GM19023 (cell line): ENCODE measurements at regions not wholly inside any gene's neighbourhood (a gene's known extent, or its start where the extent isn't known, plus 50 kb on each side); places are given as distances from the start of the nearest gene placed in this dataset.

Source experiments
- ATAC-seq: cut with Tn5 transposase; IDR thresholded peaks from one replicate; pipeline ENCODE4 v1.9.1; 2021; ENCODE audit warnings: mild to moderate bottlenecking, moderate library complexity; ENCODE audit not compliant: unreplicated experiment

DNA sequence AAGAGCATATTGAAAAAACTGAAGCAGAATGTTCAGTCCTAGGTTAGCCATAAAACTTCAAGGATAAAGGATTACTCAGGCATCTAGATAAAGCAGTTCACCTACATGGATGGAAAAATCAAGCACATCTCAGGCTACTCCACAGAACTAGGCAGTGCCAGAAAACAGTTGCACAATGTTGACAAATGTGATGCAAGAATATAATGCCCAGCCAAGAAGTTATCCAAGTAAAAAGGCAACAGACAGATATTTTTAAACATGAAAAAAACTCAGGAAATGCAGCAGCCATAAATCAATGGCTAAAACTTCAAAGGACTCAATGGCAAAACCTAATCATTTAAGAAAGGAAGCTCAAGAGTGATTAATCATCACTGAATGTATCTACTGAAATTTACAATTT lies 456.0 kb upstream of the FAM241A start:
- ATAC-seq: no peak

DNA sequence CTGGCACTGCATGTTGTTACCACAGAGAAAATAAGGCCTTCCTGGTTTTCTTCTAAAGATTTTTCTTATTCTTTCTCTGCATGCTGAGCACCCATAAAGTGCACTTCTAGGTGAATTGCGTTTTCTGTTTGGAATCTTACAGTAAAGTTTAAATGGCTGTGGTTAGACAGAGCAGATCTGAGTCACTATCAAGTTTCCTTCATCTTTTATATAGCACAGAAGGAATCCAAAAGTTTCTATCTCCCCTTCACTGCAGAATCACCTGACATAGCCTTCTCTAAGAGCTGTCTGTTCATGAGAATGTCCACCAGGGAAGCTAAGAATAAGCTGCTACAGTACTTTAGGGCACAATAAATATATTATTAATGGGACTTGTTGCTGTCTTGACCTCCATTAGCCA lies 455.5 kb upstream of the FAM241A start:
- no peak for ATAC-seq

- no peak for ATAC-seq
These were observed 451.5 kb upstream of the FAM241A start for GRCh38 chr4:111693758-111694157.

DNA sequence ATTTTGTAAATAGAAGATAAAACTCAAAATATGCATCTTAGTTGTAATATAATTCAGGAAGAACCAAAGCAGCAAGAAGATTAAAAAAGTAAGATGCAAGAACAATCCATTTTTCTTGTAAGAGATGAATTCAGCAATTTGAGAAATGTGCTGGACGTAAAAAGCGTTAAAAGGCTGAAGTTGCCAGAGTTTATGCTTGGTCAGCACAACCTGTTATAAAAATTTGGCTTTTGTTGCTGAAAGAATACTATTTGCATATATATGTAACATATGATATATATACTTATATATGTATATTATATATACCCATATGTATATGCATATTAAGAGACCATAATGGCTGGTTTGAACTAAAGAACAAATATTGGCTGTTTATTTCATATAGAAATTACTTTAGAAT lies 449.6 kb upstream of the FAM241A start:
- no peak for ATAC-seq

GRCh38 chr4:111696505-111696904 lies 448.7 kb upstream of the FAM241A start:
- no peak for ATAC-seq

DNA sequence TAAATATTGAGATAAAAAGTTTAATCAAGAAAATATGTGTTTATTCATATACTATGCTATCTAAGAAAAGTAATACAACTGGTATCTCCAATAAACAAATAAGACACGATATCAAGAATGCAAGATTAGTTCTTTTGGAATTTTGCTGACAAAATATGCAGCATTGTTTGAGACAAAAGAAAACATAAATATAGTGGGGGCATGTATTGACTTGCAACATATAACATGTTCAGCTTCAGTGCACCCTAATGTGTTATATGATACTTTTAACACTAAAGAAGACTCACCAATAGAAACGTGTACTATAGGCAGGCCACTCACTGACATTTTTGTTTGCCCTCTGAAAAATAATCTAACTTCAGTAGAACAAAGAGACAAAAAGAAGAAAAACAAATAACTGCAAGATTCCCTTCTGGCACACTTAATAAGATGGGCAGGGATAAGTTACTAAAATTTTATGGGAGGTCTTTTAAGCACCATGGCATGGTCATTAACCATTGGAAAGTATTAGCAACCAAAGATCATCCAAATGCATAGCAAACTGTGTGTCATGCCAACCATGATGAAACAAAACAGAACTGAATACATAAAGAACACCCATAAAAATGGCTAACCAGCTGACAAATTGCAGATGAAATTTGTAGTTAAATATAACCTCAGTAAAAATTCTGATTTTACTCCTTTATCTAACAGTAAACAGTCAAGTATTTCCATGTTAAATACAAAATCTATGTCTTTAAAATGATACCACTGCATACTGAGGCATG lies 447.9 kb upstream of the FAM241A start:
- no peak for ATAC-seq

GRCh38 chr4:111698361-111698760 lies 446.9 kb upstream of the FAM241A start:
- ATAC-seq: no peak

GRCh38 chr4:111699165-111699564 lies 446.1 kb upstream of the FAM241A start:
- ATAC-seq: no peak

- no peak for ATAC-seq
These were observed 444.2 kb upstream of the FAM241A start for GRCh38 chr4:111701102-111701501.

GRCh38 chr4:111707491-111707890 lies 437.8 kb upstream of the FAM241A start:
- ATAC-seq: no peak

GRCh38 chr4:111712093-111712677 lies 433.1 kb upstream of the FAM241A start:
- no peak for ATAC-seq

GRCh38 chr4:111713276-111713675 lies 432.0 kb upstream of the FAM241A start:
- ATAC-seq: no peak

DNA sequence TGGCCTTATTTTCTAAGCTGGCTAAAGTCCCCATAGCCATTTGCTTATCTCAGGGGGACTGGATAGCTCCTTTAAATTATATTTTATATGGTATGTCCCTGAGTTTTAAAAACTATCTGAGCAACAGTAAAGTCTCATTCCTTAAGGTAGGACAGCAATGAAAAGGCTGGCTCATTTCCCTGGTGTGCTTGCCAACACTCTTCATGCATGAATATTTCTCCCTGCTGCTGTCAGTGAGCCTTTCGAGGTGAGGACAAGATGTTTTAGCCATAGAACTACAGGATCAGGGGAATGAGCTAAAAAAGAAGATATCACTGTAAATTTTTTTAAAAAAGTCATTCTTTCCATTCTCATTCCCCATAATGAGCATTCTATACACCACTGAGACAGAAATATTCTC lies 427.3 kb upstream of the FAM241A start:
- no peak for ATAC-seq

- ATAC-seq: no peak
These were observed 426.3 kb upstream of the FAM241A start for GRCh38 chr4:111718763-111719559.

- no peak for ATAC-seq
These were observed 424.4 kb upstream of the FAM241A start for GRCh38 chr4:111720866-111721265.

GRCh38 chr4:111722213-111722720 lies 423.0 kb upstream of the FAM241A start:
- ATAC-seq: no peak

- no peak for ATAC-seq
These were observed 408.7 kb upstream of the FAM241A start for GRCh38 chr4:111736516-111736915.

DNA sequence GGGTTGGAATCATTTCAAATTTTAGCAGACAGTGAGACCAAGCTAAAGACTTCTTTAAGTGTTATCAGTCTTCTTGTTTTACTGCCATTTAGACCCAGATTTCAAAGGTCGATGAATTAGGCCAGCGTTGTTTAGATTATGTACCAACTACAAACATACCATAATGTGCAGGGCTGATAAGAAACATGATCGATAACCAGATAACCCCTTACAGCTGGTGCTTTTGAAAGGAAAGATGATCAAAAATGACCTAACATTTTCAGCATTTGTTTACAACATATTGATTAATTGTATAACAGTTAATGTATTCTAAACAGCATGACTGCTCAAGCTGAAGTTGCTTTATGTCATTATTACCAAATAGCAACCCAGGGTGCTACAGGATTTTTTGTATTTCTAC lies 400.4 kb upstream of the FAM241A start:
- no peak for ATAC-seq

DNA sequence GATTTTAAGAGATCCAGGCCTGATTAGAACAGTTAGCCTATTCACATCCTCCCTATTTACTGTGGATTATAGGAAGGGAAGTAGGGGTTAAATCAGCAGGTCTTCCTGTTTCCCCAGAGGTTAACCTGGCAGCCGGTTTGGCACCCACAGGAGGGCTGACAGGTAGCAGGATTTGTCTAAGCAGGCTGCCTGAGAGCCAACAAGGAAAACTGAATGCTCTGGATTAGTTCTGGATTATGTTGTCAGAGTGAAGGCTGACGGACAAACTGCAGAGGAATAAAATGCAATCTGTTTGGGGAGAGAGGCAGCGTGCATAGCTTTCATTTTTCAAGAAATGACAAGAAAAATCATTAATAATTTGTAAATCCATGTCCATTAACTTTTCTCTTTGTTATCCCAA lies 397.1 kb upstream of the FAM241A start:
- ATAC-seq: no peak

GRCh38 chr4:111754003-111754402 lies 391.3 kb upstream of the FAM241A start:
- ATAC-seq: no peak

GRCh38 chr4:111755571-111755970 lies 389.7 kb upstream of the FAM241A start:
- no peak for ATAC-seq

DNA sequence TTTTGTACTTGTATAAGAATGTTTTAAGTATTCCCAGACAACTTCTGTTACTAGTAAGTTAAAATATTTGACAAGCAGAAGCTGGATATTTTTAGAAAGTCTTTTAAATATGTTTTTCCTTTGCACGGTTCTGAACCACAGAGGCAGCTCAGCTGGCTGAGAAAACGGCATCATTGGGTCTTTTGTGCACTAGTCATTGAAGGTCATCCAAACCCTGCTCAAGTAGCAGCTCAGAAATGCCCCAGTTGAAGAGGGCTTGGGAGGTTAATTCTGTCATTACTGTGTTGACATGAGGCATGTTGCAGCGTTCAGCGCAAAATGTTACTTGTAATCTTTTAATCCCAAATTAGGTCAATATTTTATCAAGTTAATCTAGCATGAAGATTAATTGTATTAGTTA lies 383.7 kb upstream of the FAM241A start:
- no peak for ATAC-seq
